Prostate gland (tissue), 2 donors: ENCODE measurements at regions not wholly inside any gene's neighbourhood (a gene's known extent, or its start where the extent isn't known, plus 50 kb on each side); places are given as distances from the start of the nearest gene placed in this dataset.

Experiments
- DNase-seq: peaks from one replicate; pipeline ENCODE4 v3.0.0-alpha.2; 2019; ENCODE audit warnings: low spot score
- H3K27ac ChIP-seq, 2 donors: fragments of 200-600 bp; sonication (generic); 2 replicates each; pipeline ENCODE4 v1.5.1; 2017 to 2019
- H3K27me3 ChIP-seq: fragments of 200-600 bp; sonication (generic); replicated peaks from 2 replicates; pipeline ENCODE4 v1.5.1; 2019; ENCODE audit not compliant: insufficient read depth
- H3K36me3 ChIP-seq, 2 donors: fragments of 200-600 bp; sonication (generic); 1 replicate in 1 of 2; 2 replicates in 1 of 2; pipeline versions ENCODE4 v1.5.1 to v1.8.1; 2017 to 2019
- H3K4me1 ChIP-seq: fragments of 200-600 bp; sonication (generic); replicated peaks from 2 replicates; pipeline ENCODE4 v1.5.1; 2019
- H3K4me3 ChIP-seq, 2 donors: fragments of 200-600 bp; sonication (generic); 2 replicates each; pipeline ENCODE4 v1.5.1; 2017 to 2019
- H3K9me3 ChIP-seq: fragments of 200-600 bp; sonication (generic); 2 replicates; pipeline ENCODE4 v1.5.1; 2017
- POLR2A ChIP-seq: fragments of 450-650 bp; IDR thresholded peaks from one replicate; pipeline ENCODE4 v1.6.1; 2016; ENCODE audit warnings: antibody characterized with exemption, mild to moderate bottlenecking
- POLR2AphosphoS5 ChIP-seq: sonication (generic); formaldehyde crosslinking; IDR thresholded peaks from one replicate; pipeline ENCODE4 v1.6.1; 2017; ENCODE audit warnings: antibody characterized with exemption
- WGBS: methylation state at CpG from one replicate; pipeline ENCODE4 v1.1.5; 2018; 5-methylcytosine and 5-hydroxymethylcytosine counted together
- intact Hi-C: fragments of 100-400 bp; cut with DNase I; formaldehyde crosslinking; loops from one replicate; pipeline ENCODE4 v1.14.2; 2022
- TF ChIP-seq, protein P1 (sequence below), 4 experiments: fragments of 200-600 bp in 2 of 4; fragments of 450-650 bp in 2 of 4; sonication (generic) in 2 of 4; IDR thresholded peaks; 1 replicate in 3 of 4; 2 replicates in 1 of 4; pipeline ENCODE4 v1.5.1; 2016 to 2019; ENCODE audit warnings: antibody characterized with exemption in 4 of 4, mild to moderate bottlenecking in 2 of 4, moderate library complexity in 2 of 4

DNA sequence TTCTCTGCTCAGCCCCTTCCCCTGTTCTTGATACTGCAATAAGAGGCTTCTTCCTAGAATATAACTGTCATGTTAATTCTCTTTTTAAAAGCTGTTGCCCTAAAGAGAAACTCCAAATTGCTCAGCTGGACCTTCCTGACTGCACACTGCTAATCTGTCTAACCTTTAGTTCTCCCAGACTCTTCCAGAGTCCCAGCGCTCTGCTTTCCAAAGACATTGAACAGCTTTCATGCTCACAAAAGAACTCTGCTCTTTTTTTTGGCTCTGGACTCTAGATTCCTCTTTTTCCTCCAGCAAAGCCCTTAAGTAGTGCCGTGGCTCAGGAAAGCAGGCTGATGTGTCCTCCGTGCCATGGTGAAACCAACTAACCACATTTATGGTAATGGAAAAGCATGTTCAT is 356.6 kb upstream of the RSPO3 start:
- intact Hi-C loops: loop anchor here (5.0 kb wide), 1 partner anchor 100 kb away; no protein-coding TSS in a partner anchor
- H3K4me3 ChIP-seq: no peak overlapping the region
- H3K9me3 ChIP-seq: no peaks in the 10 kb centered on the region
- H3K4me1 ChIP-seq: no peaks in the 10 kb centered on the region
- 64% methylated on average over 3 of the region's 3 CpGs for WGBS
- no peak for DNase-seq
- H3K36me3 ChIP-seq: no peaks in the 10 kb centered on the region
- H3K27ac ChIP-seq: peak overlapping the region in 1 of 2 donors; percentile 30
- TF ChIP-seq POLR2A: no peak
- TF ChIP-seq, protein P1, sequence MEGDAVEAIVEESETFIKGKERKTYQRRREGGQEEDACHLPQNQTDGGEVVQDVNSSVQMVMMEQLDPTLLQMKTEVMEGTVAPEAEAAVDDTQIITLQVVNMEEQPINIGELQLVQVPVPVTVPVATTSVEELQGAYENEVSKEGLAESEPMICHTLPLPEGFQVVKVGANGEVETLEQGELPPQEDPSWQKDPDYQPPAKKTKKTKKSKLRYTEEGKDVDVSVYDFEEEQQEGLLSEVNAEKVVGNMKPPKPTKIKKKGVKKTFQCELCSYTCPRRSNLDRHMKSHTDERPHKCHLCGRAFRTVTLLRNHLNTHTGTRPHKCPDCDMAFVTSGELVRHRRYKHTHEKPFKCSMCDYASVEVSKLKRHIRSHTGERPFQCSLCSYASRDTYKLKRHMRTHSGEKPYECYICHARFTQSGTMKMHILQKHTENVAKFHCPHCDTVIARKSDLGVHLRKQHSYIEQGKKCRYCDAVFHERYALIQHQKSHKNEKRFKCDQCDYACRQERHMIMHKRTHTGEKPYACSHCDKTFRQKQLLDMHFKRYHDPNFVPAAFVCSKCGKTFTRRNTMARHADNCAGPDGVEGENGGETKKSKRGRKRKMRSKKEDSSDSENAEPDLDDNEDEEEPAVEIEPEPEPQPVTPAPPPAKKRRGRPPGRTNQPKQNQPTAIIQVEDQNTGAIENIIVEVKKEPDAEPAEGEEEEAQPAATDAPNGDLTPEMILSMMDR (IDR thresholded peaks at IDR 0.05): no peak
- TF ChIP-seq POLR2AphosphoS5: no peak
- H3K27me3 ChIP-seq: no peaks in the 10 kb centered on the region

DNA sequence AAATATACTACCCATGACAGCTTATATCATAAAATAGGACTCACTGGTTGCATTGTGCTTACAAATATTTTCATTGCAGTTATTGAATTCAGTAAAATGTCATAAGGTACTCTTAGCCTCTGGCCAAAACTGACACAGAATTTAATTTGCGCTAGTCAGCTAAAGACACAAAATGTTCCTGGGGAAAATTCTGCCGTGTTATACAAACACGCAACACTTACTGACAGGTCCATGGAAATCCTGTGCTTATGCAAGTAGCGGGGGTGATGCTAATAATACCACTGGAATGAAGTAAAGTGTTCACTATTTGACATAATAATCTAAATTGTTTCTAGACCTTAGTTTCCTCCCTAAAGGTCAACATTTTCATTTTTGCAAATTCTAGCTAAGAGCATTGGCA is 354.4 kb upstream of the RSPO3 start:
- Histone ChIP-seq H3K9me3 (no peaks in the 10 kb centered on the region), H3K4me1 (no peaks in the 10 kb centered on the region), H3K36me3 (no peaks in the 10 kb centered on the region), H3K27ac (no peak overlapping the region), H3K4me3 (no peak overlapping the region), H3K27me3 (no peaks in the 10 kb centered on the region)
- TF ChIP-seq POLR2AphosphoS5 (peak; percentile 12), POLR2A (no peak)
- WGBS: 61% methylated on average over 4 of the region's 4 CpGs
- no peak for DNase-seq
- intact Hi-C loops: loop anchor here (5.0 kb wide), 1 partner anchor 102 kb away; no protein-coding TSS in a partner anchor

DNA sequence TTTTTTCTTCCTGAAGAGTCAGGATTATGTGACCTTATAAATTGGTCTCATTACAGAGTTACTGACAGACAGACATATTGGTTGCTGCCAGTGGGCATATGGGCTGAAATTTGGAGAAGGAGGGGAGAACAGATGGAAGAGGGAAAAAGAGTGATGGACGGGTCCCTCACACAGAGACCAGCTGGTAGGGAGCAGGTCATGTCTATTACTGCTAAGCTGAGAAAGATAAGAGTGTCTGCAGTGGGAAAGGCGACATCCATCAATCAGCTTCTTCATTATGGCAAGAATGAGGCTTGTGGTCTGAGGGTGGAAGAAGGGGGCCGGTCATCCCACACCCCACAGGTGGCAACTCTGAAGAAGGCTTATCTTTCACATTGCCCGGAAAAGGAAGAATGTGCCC is 353.8 kb upstream of the RSPO3 start:
- TF ChIP-seq, protein P1 (IDR thresholded peaks at IDR 0.05): no peak
- TF ChIP-seq POLR2A (no peak), POLR2AphosphoS5 (no peak)
- DNase-seq: no peak
- H3K4me3 ChIP-seq: no peak overlapping the region
- 83% methylated on average over 4 of the region's 4 CpGs for WGBS
- H3K4me1 ChIP-seq: no peaks in the 10 kb centered on the region
- intact Hi-C loops: loop anchor here (5.0 kb wide), 1 partner anchor 102 kb away; no protein-coding TSS in a partner anchor
- no peaks in the 10 kb centered on the region for H3K9me3 ChIP-seq
- no peaks in the 10 kb centered on the region for H3K27me3 ChIP-seq
- H3K36me3 ChIP-seq: no peaks in the 10 kb centered on the region
- H3K27ac ChIP-seq: no peak overlapping the region

DNA sequence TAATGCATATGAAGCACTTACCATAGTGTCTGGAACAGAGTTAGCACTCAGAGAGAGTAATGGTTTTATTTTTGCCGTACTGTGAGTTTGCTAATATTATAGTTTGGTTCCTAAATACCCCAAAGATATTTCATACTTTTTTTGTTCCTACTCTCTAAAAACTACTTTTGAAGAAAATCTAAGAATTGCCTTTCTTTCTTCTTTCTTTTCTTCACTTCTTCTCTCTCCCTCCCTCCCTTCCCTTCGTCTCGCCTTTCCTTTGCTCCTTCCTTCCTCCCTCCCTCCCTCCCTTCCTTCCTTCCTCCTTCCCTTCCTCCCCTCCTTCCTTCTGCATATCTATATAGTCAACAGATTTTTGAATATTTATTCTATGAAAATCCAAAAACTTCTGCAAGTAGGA is 351.7 kb upstream of the RSPO3 start:
- no peak for DNase-seq
- no peaks in the 10 kb centered on the region for H3K27me3 ChIP-seq
- H3K9me3 ChIP-seq: no peaks in the 10 kb centered on the region
- H3K36me3 ChIP-seq: no peaks in the 10 kb centered on the region
- intact Hi-C loops: no loop called here
- no peaks in the 10 kb centered on the region for H3K4me1 ChIP-seq
- no peak overlapping the region for H3K27ac ChIP-seq
- H3K4me3 ChIP-seq: no peak overlapping the region
- no peak for TF ChIP-seq POLR2AphosphoS5
- TF ChIP-seq, protein P1 (IDR thresholded peaks at IDR 0.05): no peak
- no peak for TF ChIP-seq POLR2A
- WGBS: 67% methylated on average over 3 of the region's 3 CpGs

DNA sequence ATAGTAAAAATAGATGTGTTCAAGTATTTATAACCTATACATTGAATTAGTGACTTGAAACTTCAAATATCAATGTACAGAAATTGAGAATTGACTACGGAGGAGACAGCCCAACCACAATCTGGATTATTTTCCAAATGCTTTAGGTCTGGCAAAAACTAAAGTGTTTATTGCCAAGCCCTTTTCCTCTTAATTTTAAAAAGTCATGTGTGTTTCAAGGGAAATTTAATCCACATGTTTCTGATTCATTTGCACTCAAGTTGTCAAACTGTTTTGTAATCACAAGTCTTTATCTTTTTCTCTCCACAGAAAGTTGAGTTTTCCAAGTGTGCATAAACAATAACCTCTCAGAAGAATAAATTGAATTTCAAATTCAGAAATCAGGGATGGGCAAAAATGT is 350.8 kb upstream of the RSPO3 start:
- no peaks in the 10 kb centered on the region for H3K9me3 ChIP-seq
- no peak for DNase-seq
- intact Hi-C loops: no loop called here
- H3K27me3 ChIP-seq: no peaks in the 10 kb centered on the region
- H3K27ac ChIP-seq: no peak overlapping the region
- TF ChIP-seq POLR2A (no peak), POLR2AphosphoS5 (no peak)
- TF ChIP-seq, protein P1 (IDR thresholded peaks at IDR 0.05): no peak
- 56% methylated on average over 1 of the region's 1 CpG for WGBS
- no peaks in the 10 kb centered on the region for H3K36me3 ChIP-seq
- H3K4me3 ChIP-seq: no peak overlapping the region
- no peaks in the 10 kb centered on the region for H3K4me1 ChIP-seq
